HL-60/S4 treated with phorbol 12-myristate 13-acetate at 8.2 ng/mL for 4 days and 3 days (cell line): ENCODE measurements at regions not wholly inside any gene's neighbourhood (a gene's known extent, or its start where the extent isn't known, plus 50 kb on each side); places are given as distances from the start of the nearest gene placed in this dataset.

Experiments
- in situ Hi-C: fragments of 300-500 bp; cut with MboI; formaldehyde crosslinking; loops from 2 replicates; pipeline ENCODE4 v1.15.0; 2022; ENCODE audit warnings: low sequenced_read_pairs

DNA sequence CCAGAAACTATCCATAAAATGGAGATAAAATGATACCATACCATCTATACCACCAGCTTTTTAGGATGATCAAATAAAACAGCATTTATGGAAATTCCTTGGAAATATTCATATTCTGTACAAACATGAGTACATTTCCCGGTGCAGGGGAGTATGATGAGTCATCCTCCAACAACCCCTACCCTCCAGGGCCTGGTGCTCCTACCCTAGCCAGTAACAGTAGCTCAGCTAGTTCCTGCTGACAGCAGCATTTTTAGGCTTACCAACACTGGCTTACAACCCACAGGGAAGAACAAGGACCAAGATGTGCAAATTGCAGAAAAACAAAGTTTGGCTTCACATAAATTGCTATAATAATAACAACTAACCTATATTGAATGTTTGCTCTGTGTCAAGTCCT lies 406.2 kb upstream of the CADM1 start:
- in situ Hi-C loops, result no loop called here

DNA sequence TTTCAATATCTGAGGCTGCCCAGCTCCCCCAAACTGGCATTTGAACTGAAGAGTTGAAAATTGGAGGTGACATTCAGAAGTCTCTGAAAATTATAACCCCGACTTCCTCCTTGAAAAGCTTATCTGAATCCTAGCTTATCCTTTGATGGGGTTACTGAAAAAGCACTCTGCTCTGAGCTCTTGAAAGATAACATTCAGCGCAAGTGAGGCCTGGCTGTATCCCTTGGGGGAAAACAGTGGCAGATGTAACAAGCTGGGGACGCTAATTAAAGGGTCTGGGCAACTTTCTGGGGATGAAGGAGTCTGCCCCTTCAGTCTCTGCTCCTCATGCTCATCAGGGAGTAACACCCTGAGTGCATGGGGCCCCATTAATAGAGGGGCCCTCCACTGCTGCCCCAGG lies 402.0 kb upstream of the CADM1 start:
- in situ Hi-C loops, result no loop called here

GRCh38 chr11:115905341-115906000 lies 401.3 kb upstream of the CADM1 start:
- in situ Hi-C loops, result no loop called here

- in situ Hi-C loops, result no loop called here
Measured at GRCh38 chr11:115903179-115903578, 399.0 kb upstream of the CADM1 start.

- in situ Hi-C loops, result no loop called here
Measured at GRCh38 chr11:115901069-115901468, 396.9 kb upstream of the CADM1 start.

DNA sequence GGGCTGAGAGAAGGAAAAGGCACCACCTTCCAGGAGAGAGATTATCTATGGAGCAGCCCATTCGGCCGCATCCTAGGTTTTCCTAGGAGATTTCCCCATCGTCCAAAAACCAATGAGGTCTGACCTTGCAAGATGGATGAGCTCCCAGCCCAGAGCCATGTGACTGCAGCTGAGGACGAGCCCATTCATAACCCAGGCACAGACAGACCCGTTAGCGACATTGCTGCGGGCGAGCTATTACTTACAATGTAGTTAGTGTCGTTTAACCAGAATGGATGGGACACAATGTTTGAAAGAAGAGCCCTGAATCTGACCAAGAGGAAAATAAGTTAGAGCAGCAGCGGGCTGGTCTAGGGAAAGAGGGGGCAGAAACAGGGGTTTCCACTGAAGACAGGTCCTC lies 395.9 kb upstream of the CADM1 start:
- in situ Hi-C loops, result no loop called here

- in situ Hi-C loops, result loop anchor here (25.0 kb wide), 1 partner anchor 560 kb away; no protein-coding TSS in a partner anchor
Measured at GRCh38 chr11:115897707-115898106, 393.5 kb upstream of the CADM1 start.

GRCh38 chr11:115896084-115896483 lies 391.9 kb upstream of the CADM1 start:
- in situ Hi-C loops, result loop anchor here (25.0 kb wide), 1 partner anchor 559 kb away; no protein-coding TSS in a partner anchor

- in situ Hi-C loops, result loop anchor here (25.0 kb wide), 1 partner anchor 558 kb away; no protein-coding TSS in a partner anchor
Measured at GRCh38 chr11:115895594-115895993, 391.4 kb upstream of the CADM1 start.

- in situ Hi-C loops, result loop anchor here (25.0 kb wide), 1 partner anchor 557 kb away; no protein-coding TSS in a partner anchor
Measured at GRCh38 chr11:115894176-115894575, 390.0 kb upstream of the CADM1 start.

DNA sequence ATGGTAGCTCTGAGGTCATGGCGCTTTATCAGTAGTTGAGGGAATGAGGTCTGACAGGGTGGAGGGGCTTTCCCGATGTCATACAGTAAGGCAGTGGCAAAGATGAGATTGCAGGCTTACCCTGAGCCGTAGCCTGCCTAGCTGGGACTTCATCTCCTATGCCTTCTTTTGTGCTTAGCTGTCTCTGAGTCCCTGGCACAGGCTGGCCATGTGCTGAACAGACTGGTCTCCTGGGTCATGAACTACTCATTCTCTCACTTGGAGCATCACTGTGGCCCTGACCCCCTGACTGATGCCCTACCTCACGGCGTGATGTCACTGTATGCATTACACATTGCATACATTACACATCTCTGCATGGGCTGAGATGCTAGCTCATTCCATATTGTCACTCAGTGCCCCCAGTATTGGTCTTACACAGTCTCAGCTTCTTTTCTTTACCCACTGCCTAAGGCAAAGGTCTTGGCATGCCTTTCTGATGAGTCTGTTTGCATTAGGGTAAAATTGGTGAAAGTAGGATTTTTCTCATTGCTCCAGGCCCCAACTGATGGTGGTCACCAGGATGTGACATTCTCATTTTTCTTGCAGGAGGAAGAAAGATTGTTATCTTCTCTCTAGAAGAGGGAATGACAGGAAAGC lies 389.4 kb upstream of the CADM1 start:
- in situ Hi-C loops, result loop anchor here (25.0 kb wide), 1 partner anchor 556 kb away; no protein-coding TSS in a partner anchor

DNA sequence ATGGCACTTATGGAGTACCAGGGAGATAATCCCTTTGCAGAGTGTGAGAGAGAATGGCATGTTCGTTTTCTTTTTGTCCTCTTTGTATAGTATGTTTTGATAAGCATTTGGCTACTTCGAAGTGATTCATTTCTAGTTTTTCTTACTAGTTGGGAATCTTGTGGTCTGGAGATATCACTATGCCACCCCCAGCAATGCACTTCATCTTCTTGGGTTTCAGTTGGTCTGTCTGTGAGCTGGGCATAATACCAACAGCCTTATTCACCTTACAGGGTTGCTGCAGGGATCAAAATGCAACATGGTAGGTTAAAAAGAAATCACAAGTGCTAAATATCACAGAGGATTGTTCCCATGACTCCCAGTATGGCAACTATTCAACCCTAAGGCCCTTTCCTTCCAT lies 387.8 kb upstream of the CADM1 start:
- in situ Hi-C loops, result loop anchor here (25.0 kb wide), 1 partner anchor 555 kb away; no protein-coding TSS in a partner anchor

DNA sequence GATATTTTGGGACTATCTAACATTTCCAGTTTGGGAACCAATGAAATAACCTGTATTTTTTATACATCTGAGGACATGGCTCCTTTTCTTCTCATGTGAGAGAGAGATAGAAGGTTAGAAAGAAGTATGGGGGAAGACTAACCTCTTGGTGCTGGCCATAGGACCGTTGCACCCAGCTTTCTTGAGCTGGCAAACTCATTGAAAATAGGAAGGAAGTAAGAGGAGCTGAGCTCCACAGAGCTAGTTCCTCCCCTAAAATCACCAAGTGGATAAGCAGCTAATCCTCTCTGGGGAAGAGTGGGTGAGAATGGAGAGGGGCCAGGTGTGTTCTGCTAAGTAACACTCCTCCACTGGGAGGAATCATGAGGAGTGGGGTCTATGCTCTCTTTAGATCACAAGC lies 387.4 kb upstream of the CADM1 start:
- in situ Hi-C loops, result loop anchor here (25.0 kb wide), 1 partner anchor 554 kb away; no protein-coding TSS in a partner anchor

- in situ Hi-C loops, result loop anchor here (25.0 kb wide), 1 partner anchor 553 kb away; no protein-coding TSS in a partner anchor
Measured at GRCh38 chr11:115890500-115890899, 386.3 kb upstream of the CADM1 start.

GRCh38 chr11:115889712-115890111 lies 385.5 kb upstream of the CADM1 start:
- in situ Hi-C loops, result loop anchor here (25.0 kb wide), 1 partner anchor 552 kb away; no protein-coding TSS in a partner anchor

DNA sequence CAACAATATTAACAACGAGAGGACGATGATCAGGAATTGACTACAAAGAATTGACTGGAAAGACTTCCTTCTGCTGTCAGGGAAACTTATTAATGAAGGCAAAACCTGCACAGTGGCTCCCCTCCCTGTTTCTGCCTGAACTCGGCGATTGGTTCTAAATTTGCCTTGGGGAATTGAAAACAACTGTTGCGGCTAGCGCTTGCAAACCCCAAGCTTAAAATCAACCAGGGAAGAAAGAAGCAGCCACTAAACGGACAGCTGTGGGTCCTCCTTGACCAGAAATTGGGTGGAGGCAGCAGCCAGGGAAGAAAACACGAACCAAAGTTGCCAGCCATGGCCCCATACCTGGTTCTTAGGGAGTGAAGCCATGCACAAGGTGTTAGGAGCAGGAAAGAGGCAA lies 383.5 kb upstream of the CADM1 start:
- in situ Hi-C loops, result loop anchor here (25.0 kb wide), 1 partner anchor 550 kb away; no protein-coding TSS in a partner anchor

DNA sequence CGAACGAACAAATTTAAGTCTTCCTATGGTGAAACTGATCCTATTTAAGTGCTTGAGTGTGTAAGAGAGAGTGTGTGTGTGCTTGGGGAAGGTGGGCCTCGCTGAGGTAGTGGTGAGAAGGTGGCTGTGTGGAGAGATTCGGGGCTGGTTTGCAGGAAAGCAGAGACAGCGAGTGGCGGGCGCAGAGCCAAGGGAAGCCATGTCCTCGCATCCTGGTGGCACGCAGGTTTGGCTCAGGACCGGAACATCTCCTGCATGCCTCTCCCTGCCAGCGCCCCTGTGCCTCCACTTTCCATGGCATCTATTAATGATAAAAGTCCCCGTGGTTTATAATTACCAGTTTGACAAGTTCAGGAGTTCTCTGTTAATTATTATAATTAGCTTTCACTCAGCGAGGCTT lies 383.1 kb upstream of the CADM1 start:
- in situ Hi-C loops, result loop anchor here (25.0 kb wide), 1 partner anchor 550 kb away; no protein-coding TSS in a partner anchor

DNA sequence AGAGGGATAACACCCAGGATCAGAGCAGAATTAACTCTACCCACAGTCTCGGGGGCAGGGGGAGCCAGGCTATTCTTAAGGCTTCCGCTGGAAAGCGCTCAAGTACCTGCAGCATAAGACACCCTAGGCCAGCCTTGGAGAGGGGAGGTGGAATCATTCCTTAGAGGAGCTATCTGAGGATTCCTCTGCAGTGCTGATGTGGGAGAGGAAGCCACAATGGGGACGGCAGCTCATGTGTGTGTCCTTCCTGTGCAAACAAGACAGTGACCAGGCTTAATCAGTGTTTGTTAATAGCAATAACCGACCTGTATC lies 382.2 kb upstream of the CADM1 start:
- in situ Hi-C loops, result loop anchor here (25.0 kb wide), 1 partner anchor 549 kb away; no protein-coding TSS in a partner anchor

DNA sequence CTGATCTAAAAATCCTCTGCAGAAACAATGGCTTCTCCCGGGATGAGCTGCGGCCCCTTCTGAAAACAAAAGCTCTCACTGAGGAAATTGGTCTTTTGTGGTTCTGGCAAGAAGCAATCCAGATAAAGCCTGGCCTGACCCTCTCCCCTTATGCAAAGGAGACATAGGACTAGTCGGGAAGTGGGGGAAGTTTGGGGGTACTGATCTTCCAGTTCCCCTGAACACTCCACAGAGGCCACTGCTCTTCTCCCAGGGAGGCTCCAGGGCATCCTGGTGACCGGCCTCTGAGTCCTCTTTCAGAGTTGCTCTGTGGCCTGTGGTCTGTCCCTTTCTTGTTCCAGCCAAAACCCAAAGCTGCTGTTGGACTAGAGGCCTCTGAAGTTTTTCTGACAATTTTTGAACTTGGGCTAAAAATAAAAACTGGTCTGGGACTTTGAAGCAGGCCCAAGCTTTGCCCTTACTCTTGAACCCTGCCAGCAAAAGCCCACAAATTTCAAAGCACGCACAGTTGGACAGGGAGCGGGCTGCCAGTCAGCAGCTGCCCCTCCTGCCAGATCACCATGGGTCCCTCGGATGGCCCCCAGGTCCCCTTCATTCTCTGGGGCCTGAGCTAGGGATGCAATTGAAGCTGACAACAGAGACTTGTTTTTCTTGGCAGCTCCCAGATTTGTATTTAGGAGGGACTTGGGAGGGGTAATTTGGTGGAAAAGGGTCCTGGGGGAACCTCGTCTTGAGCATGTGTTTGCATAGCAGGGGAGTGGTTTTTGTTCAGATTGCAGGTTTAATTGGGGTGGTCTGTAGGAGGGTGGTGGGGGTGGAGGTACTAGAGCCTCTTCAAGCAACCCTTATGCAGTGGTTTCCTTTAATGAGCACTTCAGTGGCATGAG lies 381.6 kb upstream of the CADM1 start:
- in situ Hi-C loops, result loop anchor here (25.0 kb wide), 1 partner anchor 548 kb away; no protein-coding TSS in a partner anchor

GRCh38 chr11:115884800-115885534 lies 380.8 kb upstream of the CADM1 start:
- in situ Hi-C loops, result loop anchor here (25.0 kb wide), 1 partner anchor 548 kb away; no protein-coding TSS in a partner anchor
